Bronchial epithelial cell (primary cell): ENCODE measurements at regions not wholly inside any gene's neighbourhood (a gene's known extent, or its start where the extent isn't known, plus 50 kb on each side); places are given as distances from the start of the nearest gene placed in this dataset.

ENCODE experiments used
- DNase-seq: peaks from one replicate; pipeline ENCODE4 v3.0.0-alpha.2; 2010; ENCODE audit warnings: low read depth
- FAIRE-seq: peaks from 2 replicates; lab custom pipeline; 2011; peaks lifted over from hg19 to GRCh38; lab: Jason Lieb, UNC
- H3K27me3 ChIP-seq: 2 replicates; pipeline ENCODE4 v1.5.1; 2011; ENCODE audit warnings: low read length; ENCODE audit not compliant: control insufficient read depth, insufficient read depth
- H3K36me3 ChIP-seq: 2 replicates; pipeline ENCODE4 v1.5.1; 2011; ENCODE audit warnings: low read length; ENCODE audit not compliant: control insufficient read depth, insufficient read depth
- H3K4me3 ChIP-seq: 2 replicates; pipeline ENCODE4 v1.5.1; 2011; ENCODE audit warnings: mild to moderate bottlenecking, low read depth, low read length, control low read depth
- CTCF ChIP-seq: IDR thresholded peaks from 2 replicates; pipeline ENCODE4 v1.5.1; 2011; ENCODE audit warnings: mild to moderate bottlenecking, moderate library complexity, low read length, control low read depth, inconsistent platforms; ENCODE audit not compliant: insufficient read depth, severe bottlenecking

- TF ChIP-seq CTCF = no peak
- FAIRE-seq = no peak
- Histone ChIP-seq H3K27me3 (no peaks in the 10 kb centered on the region), H3K36me3 (no peaks in the 10 kb centered on the region), H3K4me3 (peak overlapping the region; percentile 11)
- DNase-seq = no peak
Measured at GRCh38 chr4:183853548-183853940, 51.6 kb upstream of the STOX2 start.
